T-cell (primary cell): ENCODE measurements at regions not wholly inside any gene's neighbourhood (a gene's known extent, or its start where the extent isn't known, plus 50 kb on each side); places are given as distances from the start of the nearest gene placed in this dataset.

Experiments
- ATAC-seq, 4 experiments: fragments of 200-7000 bp in 3 of 4; fragments of 150-1000 bp in 1 of 4; cut with Tn5 transposase; replicated peaks in 1 of 4; 1 replicate in 3 of 4; 2 replicates in 1 of 4; pipeline ENCODE4 v1.10.0; 2021; ENCODE audit warnings: moderate library complexity in 3 of 4, mild to moderate bottlenecking in 2 of 4, moderate number of reproducible peaks in 1 of 4
- CTCF ChIA-PET, 2 donors: fragments of 300-600 bp; sonication (Branson Sonifier 250); formaldehyde crosslinking; loops; one replicate each; lab custom pipeline; 2022; ENCODE audit warnings: antibody characterized with exemption in 2 of 2; lab: Charles Lee
- POLR2A ChIA-PET, 2 donors: fragments of 300-600 bp; sonication (Branson Sonifier 250); formaldehyde crosslinking; loops; one replicate each; lab custom pipeline; 2022; ENCODE audit warnings: antibody characterized with exemption in 2 of 2; lab: Charles Lee
- DNase-seq, 35 experiments: peaks; one replicate each; pipeline versions ENCODE4 v3.0.0 to v3.0.0-alpha.2; 2013 to 2023
- H3K27ac ChIP-seq: one replicate; pipeline ENCODE4 v1.5.1; 2013; ENCODE audit warnings: low read length
- H3K27me3 ChIP-seq, 2 experiments: replicated peaks in 1 of 2; 1 replicate in 1 of 2; 2 replicates in 1 of 2; pipeline versions ENCODE4 v1.6.1 to v1.7.0; 2013; ENCODE audit warnings: low read length in 1 of 2, mixed read lengths in 1 of 2; ENCODE audit not compliant: control insufficient read depth in 2 of 2, insufficient read depth in 2 of 2; ENCODE audit errors: extremely low read depth in 1 of 2
- H3K36me3 ChIP-seq, 2 donors: 1 replicate in 1 of 2; 2 replicates in 1 of 2; pipeline versions ENCODE4 v1.6.1 to v1.7.0; 2013; ENCODE audit warnings: low read length in 1 of 2; ENCODE audit not compliant: control insufficient read depth in 2 of 2, insufficient read depth in 1 of 2; ENCODE audit errors: extremely low read depth in 1 of 2
- H3K4me1 ChIP-seq, 2 experiments: 1 replicate in 1 of 2; 2 replicates in 1 of 2; pipeline versions ENCODE4 v1.6.1 to v1.7.0; 2013; ENCODE audit warnings: low read length in 2 of 2, mixed read lengths in 1 of 2; ENCODE audit not compliant: insufficient read depth in 2 of 2, control insufficient read depth in 1 of 2; ENCODE audit errors: extremely low read depth in 1 of 2
- H3K4me3 ChIP-seq, 2 donors: 1 replicate in 1 of 2; 2 replicates in 1 of 2; pipeline versions ENCODE4 v1.5.1 to v1.7.0; 2013; ENCODE audit warnings: mild to moderate bottlenecking in 2 of 2, low read length in 1 of 2, moderate library complexity in 1 of 2; ENCODE audit not compliant: control insufficient read depth in 1 of 2; ENCODE audit errors: extremely low read depth in 1 of 2
- H3K9me3 ChIP-seq: 2 replicates; pipeline ENCODE4 v1.7.0; 2013
- H3K27ac Mint-ChIP-seq, 2 donors: one replicate each; pipeline ENCODE4 v1.8.0; 2020 to 2021; ENCODE audit warnings: mild to moderate bottlenecking in 2 of 2, mixed read lengths in 2 of 2
- H3K27me3 Mint-ChIP-seq, 2 donors: one replicate each; pipeline ENCODE4 v1.8.0; 2021 to 2022; ENCODE audit warnings: mixed read lengths in 2 of 2
- H3K36me3 Mint-ChIP-seq: one replicate; pipeline ENCODE4 v1.8.0; 2021; ENCODE audit warnings: mixed read lengths
- H3K4me1 Mint-ChIP-seq, 3 donors: one replicate each; pipeline ENCODE4 v1.8.0; 2020 to 2022; ENCODE audit warnings: mixed read lengths in 3 of 3, mild to moderate bottlenecking in 1 of 3
- H3K4me3 Mint-ChIP-seq, 3 donors: one replicate each; pipeline ENCODE4 v1.8.0; 2020 to 2022; ENCODE audit warnings: mild to moderate bottlenecking in 3 of 3, mixed read lengths in 3 of 3, moderate library complexity in 3 of 3
- H3K9me3 Mint-ChIP-seq, 3 donors: one replicate each; pipeline ENCODE4 v1.8.0; 2020 to 2022; ENCODE audit warnings: mixed read lengths in 3 of 3
- WGBS: methylation state at CpG from one replicate; pipeline ENCODE4 v1.1.5; 2013; ENCODE audit warnings: missing lambda C conversion rate; ENCODE audit not compliant: insufficient coverage; 5-methylcytosine and 5-hydroxymethylcytosine counted together

GRCh38 chr4:53693909-53694308 lies 102.6 kb upstream of the LNX1 start:
- POLR2A ChIA-PET, result no interaction called here
- Mint-ChIP-seq H3K27me3 (peaks cover 8 to 15% of the 10 kb centered on the region in 2 donors), H3K9me3 (no peaks in the 10 kb centered on the region), H3K36me3 (no peaks in the 10 kb centered on the region), H3K27ac (no peak overlapping the region), H3K4me1 (no peaks in the 10 kb centered on the region), H3K4me3 (no peak overlapping the region)
- no peak for ATAC-seq
- Histone ChIP-seq H3K4me1 (no peaks in the 10 kb centered on the region), H3K4me3 (no peak overlapping the region), H3K27ac (no peak overlapping the region), H3K36me3 (no peaks in the 10 kb centered on the region), H3K9me3 (no peaks in the 10 kb centered on the region), H3K27me3 (peaks cover 0 to 2% of the 10 kb centered on the region in 2 experiments)
- CTCF ChIA-PET, result no interaction called here
- no peak for DNase-seq
- WGBS, result no CpG with 5 or more reads among the region's 5 CpGs

- Histone ChIP-seq H3K36me3 (no peaks in the 10 kb centered on the region), H3K4me3 (no peak overlapping the region), H3K4me1 (no peaks in the 10 kb centered on the region), H3K27me3 (peaks cover 0 to 2% of the 10 kb centered on the region in 2 experiments), H3K27ac (no peak overlapping the region), H3K9me3 (no peaks in the 10 kb centered on the region)
- no peaks in the 10 kb centered on the region for H3K36me3 Mint-ChIP-seq
- no peak overlapping the region for H3K4me3 Mint-ChIP-seq
- H3K27ac Mint-ChIP-seq, result no peak overlapping the region
- WGBS, result 92% methylated on average over 2 of the region's 4 CpGs
- ChIA-PET POLR2A (no interaction called here), CTCF (no interaction called here)
- ATAC-seq (no peak), DNase-seq (no peak)
- peaks cover 8 to 15% of the 10 kb centered on the region in 2 donors for H3K27me3 Mint-ChIP-seq
- no peaks in the 10 kb centered on the region for H3K4me1 Mint-ChIP-seq
- H3K9me3 Mint-ChIP-seq, result no peaks in the 10 kb centered on the region
Measured at GRCh38 chr4:53693408-53693807, 102.1 kb upstream of the LNX1 start.

- no peaks in the 10 kb centered on the region for H3K27me3 ChIP-seq
- WGBS, result 6% methylated on average over 2 of the region's 2 CpGs
- H3K36me3 Mint-ChIP-seq, result no peaks in the 10 kb centered on the region
- no peaks in the 10 kb centered on the region for H3K4me1 Mint-ChIP-seq
- H3K9me3 Mint-ChIP-seq, result no peaks in the 10 kb centered on the region
- no peak overlapping the region for H3K27ac ChIP-seq
- ChIA-PET CTCF (interaction anchor here in 1 of 2 donors (0.7 kb wide), 1 partner anchor 42 kb away, joined by 3 read pairs; no protein-coding TSS in a partner anchor), POLR2A (no interaction called here)
- no peak overlapping the region for H3K27ac Mint-ChIP-seq
- H3K4me3 Mint-ChIP-seq, result no peak overlapping the region
- no peak for ATAC-seq
- H3K36me3 ChIP-seq, result no peaks in the 10 kb centered on the region
- no peak for DNase-seq
- no peaks in the 10 kb centered on the region for H3K4me1 ChIP-seq
- H3K9me3 ChIP-seq, result no peaks in the 10 kb centered on the region
- H3K27me3 Mint-ChIP-seq, result peaks cover 10 to 26% of the 10 kb centered on the region in 2 donors
- no peak overlapping the region for H3K4me3 ChIP-seq
Measured at GRCh38 chr4:53688186-53688790, 97.0 kb upstream of the LNX1 start.

- H3K4me1 ChIP-seq, result no peaks in the 10 kb centered on the region
- H3K9me3 Mint-ChIP-seq, result no peaks in the 10 kb centered on the region
- H3K9me3 ChIP-seq, result no peaks in the 10 kb centered on the region
- H3K4me3 Mint-ChIP-seq, result no peak overlapping the region
- ATAC-seq, result no peak
- H3K4me3 ChIP-seq, result no peak overlapping the region
- WGBS, result 73% methylated on average over 1 of the region's 1 CpG
- no peak for DNase-seq
- no peaks in the 10 kb centered on the region for H3K4me1 Mint-ChIP-seq
- no peak overlapping the region for H3K27ac ChIP-seq
- no peaks in the 10 kb centered on the region for H3K36me3 ChIP-seq
- no peaks in the 10 kb centered on the region for H3K27me3 ChIP-seq
- no peaks in the 10 kb centered on the region for H3K36me3 Mint-ChIP-seq
- POLR2A ChIA-PET, result interaction anchor here in 1 of 2 donors (0.9 kb wide), 1 partner anchor 16 kb away, joined by 3 read pairs; no protein-coding TSS in a partner anchor
- peaks cover 10 to 37% of the 10 kb centered on the region in 2 donors for H3K27me3 Mint-ChIP-seq
- H3K27ac Mint-ChIP-seq, result no peak overlapping the region
- CTCF ChIA-PET, result no interaction called here
Measured at GRCh38 chr4:53686521-53686920, 95.2 kb upstream of the LNX1 start.

- Mint-ChIP-seq H3K27ac (no peak overlapping the region), H3K27me3 (peaks cover 2 to 24% of the 10 kb centered on the region in 2 donors), H3K4me1 (no peaks in the 10 kb centered on the region), H3K4me3 (no peak overlapping the region), H3K9me3 (no peaks in the 10 kb centered on the region), H3K36me3 (no peaks in the 10 kb centered on the region)
- POLR2A ChIA-PET, result no interaction called here
- Histone ChIP-seq H3K36me3 (no peaks in the 10 kb centered on the region), H3K4me3 (no peak overlapping the region), H3K27ac (no peak overlapping the region), H3K27me3 (no peaks in the 10 kb centered on the region), H3K4me1 (no peaks in the 10 kb centered on the region), H3K9me3 (no peaks in the 10 kb centered on the region)
- CTCF ChIA-PET, result no interaction called here
- 78% methylated on average over 3 of the region's 6 CpGs for WGBS
- ATAC-seq (no peak), DNase-seq (no peak)
Measured at GRCh38 chr4:53684136-53685130, 93.1 kb upstream of the LNX1 start.

GRCh38 chr4:53682908-53683307 lies 91.6 kb upstream of the LNX1 start:
- WGBS, result no CpG with 5 or more reads among the region's 2 CpGs
- ChIA-PET CTCF (no interaction called here), POLR2A (no interaction called here)
- Mint-ChIP-seq H3K27me3 (peaks cover 2 to 22% of the 10 kb centered on the region in 2 donors), H3K9me3 (no peaks in the 10 kb centered on the region), H3K27ac (no peak overlapping the region), H3K36me3 (no peaks in the 10 kb centered on the region), H3K4me1 (no peaks in the 10 kb centered on the region), H3K4me3 (no peak overlapping the region)
- no peaks in the 10 kb centered on the region for H3K9me3 ChIP-seq
- H3K36me3 ChIP-seq, result no peaks in the 10 kb centered on the region
- H3K4me3 ChIP-seq, result no peak overlapping the region
- H3K4me1 ChIP-seq, result no peaks in the 10 kb centered on the region
- DNase-seq, result no peak
- no peak overlapping the region for H3K27ac ChIP-seq
- ATAC-seq, result no peak
- no peaks in the 10 kb centered on the region for H3K27me3 ChIP-seq
